ENCODE measurements at regions not wholly inside any gene's neighbourhood (a gene's known extent, or its start where the extent isn't known, plus 50 kb on each side); places are given as distances from the start of the nearest gene placed in this dataset.

DNA sequence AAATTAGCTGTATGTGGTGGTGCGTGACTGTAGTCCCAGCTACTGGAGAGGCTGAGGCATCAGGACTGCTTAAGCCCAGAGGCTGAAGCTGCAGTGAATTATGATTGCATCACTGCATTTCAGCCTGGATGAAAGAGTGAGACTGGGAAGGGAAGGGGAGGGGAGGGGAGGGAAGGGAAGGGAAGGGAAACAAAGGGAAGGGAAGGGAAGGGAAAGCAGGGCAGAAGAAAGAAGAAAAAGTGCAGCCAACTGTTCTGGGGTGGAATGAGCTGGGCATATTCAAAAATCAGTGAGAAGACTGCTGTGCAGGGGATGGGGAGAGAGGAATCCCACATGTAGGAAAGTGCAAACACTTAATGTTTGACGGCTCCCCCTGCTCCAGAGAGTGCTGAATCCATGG, 905.5 kb downstream of the UQCRFS1 start:
- TF ChIP-seq, protein P1, sequence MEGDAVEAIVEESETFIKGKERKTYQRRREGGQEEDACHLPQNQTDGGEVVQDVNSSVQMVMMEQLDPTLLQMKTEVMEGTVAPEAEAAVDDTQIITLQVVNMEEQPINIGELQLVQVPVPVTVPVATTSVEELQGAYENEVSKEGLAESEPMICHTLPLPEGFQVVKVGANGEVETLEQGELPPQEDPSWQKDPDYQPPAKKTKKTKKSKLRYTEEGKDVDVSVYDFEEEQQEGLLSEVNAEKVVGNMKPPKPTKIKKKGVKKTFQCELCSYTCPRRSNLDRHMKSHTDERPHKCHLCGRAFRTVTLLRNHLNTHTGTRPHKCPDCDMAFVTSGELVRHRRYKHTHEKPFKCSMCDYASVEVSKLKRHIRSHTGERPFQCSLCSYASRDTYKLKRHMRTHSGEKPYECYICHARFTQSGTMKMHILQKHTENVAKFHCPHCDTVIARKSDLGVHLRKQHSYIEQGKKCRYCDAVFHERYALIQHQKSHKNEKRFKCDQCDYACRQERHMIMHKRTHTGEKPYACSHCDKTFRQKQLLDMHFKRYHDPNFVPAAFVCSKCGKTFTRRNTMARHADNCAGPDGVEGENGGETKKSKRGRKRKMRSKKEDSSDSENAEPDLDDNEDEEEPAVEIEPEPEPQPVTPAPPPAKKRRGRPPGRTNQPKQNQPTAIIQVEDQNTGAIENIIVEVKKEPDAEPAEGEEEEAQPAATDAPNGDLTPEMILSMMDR (IDR thresholded peaks at IDR 0.05 in 4 of 5, conservative IDR thresholded peaks at IDR 0.05 in 1 of 5) = no peak
- no peak for TF ChIP-seq POLR2A (IDR thresholded peaks at IDR 0.05)

Data from gastrocnemius medialis (tissue), 4 donors.